Effector memory CD8-positive, alpha-beta T cell (primary cell): ENCODE measurements at regions not wholly inside any gene's neighbourhood (a gene's known extent, or its start where the extent isn't known, plus 50 kb on each side); places are given as distances from the start of the nearest gene placed in this dataset.

Experiments used
- ATAC-seq: fragments of 150-1000 bp; cut with Tn5 transposase; replicated peaks from 2 replicates; pipeline ENCODE4 v1.10.0; 2021; ENCODE audit warnings: mild to moderate bottlenecking, moderate library complexity
- DNase-seq, 3 experiments: peaks; one replicate each; pipeline ENCODE4 v3.0.0; 2021
- H3K27ac Mint-ChIP-seq, 2 donors: one replicate each; pipeline ENCODE4 v1.8.0; 2022; ENCODE audit warnings: mild to moderate bottlenecking in 2 of 2, mixed read lengths in 2 of 2, moderate library complexity in 2 of 2
- H3K27me3 Mint-ChIP-seq, 2 donors: one replicate each; pipeline ENCODE4 v1.8.0; 2022; ENCODE audit warnings: mixed read lengths in 2 of 2
- H3K36me3 Mint-ChIP-seq: one replicate; pipeline ENCODE4 v1.8.0; 2022; ENCODE audit warnings: mild to moderate bottlenecking, moderate library complexity, mixed read lengths; ENCODE audit not compliant: insufficient read depth
- H3K4me1 Mint-ChIP-seq, 2 donors: one replicate each; pipeline ENCODE4 v1.8.0; 2022; ENCODE audit warnings: low read depth in 2 of 2, mixed read lengths in 2 of 2
- H3K4me3 Mint-ChIP-seq, 2 donors: one replicate each; pipeline ENCODE4 v1.8.0; 2022; ENCODE audit warnings: mild to moderate bottlenecking in 2 of 2, mixed read lengths in 2 of 2, moderate library complexity in 2 of 2
- H3K9me3 Mint-ChIP-seq, 2 donors: one replicate each; pipeline ENCODE4 v1.8.0; 2022; ENCODE audit warnings: mixed read lengths in 2 of 2

DNA sequence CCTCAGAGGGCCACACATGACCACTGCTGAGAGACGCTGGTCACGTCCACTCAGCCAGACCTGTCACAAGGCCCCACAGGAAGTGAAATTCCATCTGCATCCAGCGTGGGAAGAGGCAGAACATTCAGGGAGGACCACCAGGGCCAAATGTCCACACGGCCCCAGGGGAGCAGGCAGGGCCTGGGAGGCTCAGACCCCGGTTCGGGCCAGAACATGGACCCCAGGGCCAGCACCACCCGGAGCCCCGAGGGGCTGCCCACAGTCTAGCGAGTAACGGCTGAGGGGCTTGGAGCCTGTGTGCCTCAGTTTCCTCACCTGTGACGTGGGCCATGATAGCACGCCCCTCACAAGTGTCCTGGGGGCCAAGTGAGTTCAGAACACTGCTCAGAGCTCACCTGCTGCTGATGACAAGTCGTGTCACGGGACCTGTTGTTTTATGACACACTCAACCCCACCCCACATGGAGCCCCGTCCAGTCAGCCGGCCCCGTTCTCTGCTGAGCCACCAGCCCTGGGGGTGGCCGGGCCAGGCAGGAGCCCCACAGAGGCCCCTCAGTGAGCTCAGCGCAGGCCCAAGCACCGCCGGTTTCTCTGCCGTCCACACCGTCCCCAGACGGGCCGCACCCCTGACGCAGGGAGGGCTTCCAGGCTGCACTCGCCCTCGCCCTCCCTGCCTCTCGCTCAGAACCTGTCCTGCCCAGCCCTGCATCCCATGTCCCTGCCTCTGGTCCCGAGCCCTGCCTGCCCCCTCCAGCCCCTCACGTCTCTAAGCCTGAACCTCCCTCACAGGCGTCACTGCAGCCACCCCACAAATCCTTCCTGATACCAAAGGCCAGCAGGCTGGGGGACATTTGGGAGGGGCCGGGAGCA lies 79.5 kb upstream of the GALNT9 start:
- Mint-ChIP-seq H3K27me3 (peaks cover 0 to 15% of the 10 kb centered on the region in 2 donors), H3K4me1 (no peaks in the 10 kb centered on the region), H3K36me3 (no peaks in the 10 kb centered on the region), H3K9me3 (no peaks in the 10 kb centered on the region), H3K27ac (no peak overlapping the region), H3K4me3 (no peak overlapping the region)
- no peak for DNase-seq
- no peak for ATAC-seq

DNA sequence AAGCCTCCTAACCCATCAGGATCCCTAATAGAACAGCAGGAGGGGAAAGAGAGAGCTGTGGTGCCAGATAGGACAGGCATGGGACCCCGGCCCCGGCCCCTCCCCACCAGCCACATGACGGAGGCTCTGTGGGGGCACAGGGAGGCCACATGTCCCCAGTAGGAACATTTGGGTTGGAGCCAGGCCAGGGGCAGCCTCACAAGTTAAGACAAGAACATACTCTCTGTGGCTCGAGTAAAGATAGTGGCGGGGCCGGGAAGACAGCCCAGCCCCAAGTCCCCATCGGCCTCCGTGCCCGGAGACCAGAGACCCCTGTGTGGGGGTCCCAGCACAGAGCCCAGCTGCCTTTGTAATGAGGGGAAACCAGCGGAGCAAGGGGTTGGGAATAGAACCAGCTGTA lies 78.6 kb upstream of the GALNT9 start:
- no peak for DNase-seq
- H3K9me3 Mint-ChIP-seq = no peaks in the 10 kb centered on the region
- no peak for ATAC-seq
- H3K27ac Mint-ChIP-seq = no peak overlapping the region
- peaks cover 7 to 23% of the 10 kb centered on the region in 2 donors for H3K27me3 Mint-ChIP-seq
- H3K4me1 Mint-ChIP-seq = no peaks in the 10 kb centered on the region
- no peak overlapping the region for H3K4me3 Mint-ChIP-seq
- no peaks in the 10 kb centered on the region for H3K36me3 Mint-ChIP-seq

DNA sequence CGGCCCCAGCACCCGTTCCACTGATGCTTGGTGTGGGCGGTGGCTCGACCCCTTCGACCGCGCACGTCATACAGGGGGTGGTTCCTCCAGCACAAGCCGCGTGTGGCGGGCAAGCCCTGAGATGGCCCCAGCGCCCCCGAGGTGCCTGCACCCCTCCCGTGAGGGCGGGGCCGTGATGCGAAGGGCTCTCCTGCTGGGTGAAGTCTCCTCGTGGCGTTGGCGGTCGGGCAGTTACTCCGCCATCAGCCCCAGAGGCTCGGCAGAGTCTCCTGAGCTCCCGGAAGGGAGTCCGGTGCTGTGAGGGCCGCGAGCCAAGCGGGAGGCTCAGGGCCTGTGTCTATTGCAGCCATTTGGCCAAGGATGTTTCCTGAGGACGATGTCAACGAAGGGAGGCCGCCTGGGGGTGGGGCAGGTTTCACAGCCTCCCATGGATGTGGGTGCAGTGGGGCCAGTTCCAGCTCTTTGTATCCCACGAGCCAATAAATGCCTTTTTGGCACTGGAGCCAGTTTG lies 78.1 kb upstream of the GALNT9 start:
- no peak overlapping the region for H3K4me3 Mint-ChIP-seq
- ATAC-seq = no peak
- H3K9me3 Mint-ChIP-seq = no peaks in the 10 kb centered on the region

DNA sequence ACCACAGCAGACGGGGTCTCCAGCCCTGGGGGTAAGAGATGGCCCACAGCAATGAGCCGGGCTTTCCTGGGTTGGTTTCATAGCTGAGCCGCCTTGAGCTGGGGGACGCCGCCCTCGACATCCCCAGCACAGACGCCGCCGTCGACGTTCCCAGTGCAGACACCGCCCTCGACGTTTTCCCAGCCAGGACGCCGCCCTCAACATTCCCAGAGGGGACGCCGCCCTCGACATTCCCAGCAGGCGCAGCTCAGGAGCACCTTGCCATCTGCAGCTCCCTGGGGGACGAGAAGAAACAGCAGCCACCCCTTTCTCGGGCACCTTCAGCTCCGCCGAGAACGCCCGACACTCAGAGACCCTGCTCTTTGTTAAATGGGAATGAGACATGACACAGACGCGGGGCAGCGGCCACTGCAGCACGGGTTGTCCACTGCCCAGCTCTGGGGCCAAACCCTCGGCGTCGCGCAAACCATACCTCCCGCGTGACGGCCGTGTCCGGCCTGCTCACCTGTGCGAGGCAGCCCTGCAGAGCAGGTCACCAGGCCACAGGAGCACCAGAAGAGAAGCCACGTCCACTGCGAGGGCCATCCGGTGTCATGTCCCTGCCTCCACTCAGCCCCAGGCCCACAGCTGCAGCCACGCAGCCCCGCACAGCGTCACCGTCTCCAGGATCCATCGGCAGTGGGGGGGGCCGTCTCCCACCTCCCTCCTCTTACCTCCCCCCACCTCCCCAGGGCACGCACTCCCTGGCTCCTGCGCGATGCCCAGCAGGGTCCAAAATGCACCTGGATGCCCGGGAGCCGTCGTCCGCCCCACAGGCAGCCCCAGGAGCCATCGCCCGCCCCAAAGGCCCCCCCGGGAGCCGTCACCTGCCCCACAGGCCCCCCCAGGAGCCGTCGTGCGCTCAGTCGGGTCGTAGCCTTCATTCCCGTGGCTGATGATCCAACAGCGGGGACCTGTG lies 77.4 kb upstream of the GALNT9 start:
- Mint-ChIP-seq H3K27me3 (peaks cover 15 to 35% of the 10 kb centered on the region in 2 donors), H3K9me3 (no peaks in the 10 kb centered on the region), H3K36me3 (no peaks in the 10 kb centered on the region), H3K4me1 (no peaks in the 10 kb centered on the region), H3K27ac (no peak overlapping the region), H3K4me3 (no peak overlapping the region)
- ATAC-seq (no peak), DNase-seq (no peak)

More for the DNA sequence above, 78.1 kb upstream of the GALNT9 start:
- Mint-ChIP-seq H3K4me1 (no peaks in the 10 kb centered on the region), H3K36me3 (no peaks in the 10 kb centered on the region), H3K27me3 (peaks cover 11 to 28% of the 10 kb centered on the region in 2 donors), H3K27ac (no peak overlapping the region)
- DNase-seq = no peak

DNA sequence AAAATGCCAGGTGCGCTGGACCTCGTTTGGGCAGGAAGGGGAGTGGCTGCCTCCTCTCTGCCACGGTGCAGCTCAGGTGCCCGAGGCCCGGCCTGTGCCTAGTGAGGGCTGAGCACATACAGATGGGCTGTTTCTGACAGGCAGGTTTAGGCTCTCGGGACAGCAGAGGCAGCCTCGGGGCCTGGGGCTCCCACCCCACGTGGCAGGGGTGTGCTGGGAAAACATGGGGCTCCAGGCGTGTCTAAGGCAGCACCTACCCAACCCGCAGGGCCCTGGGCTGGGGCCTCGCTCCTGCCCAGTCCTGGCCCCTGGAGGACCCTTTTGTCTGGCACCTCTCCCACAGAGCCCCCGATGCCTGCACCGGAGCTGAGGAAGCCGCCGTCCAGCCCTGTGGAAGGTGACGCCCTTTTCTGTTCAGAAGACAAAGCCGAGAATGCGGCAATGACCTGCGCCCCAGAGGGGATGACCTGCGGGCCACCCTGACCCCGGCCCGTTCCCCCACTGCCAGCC lies 76.4 kb upstream of the GALNT9 start:
- ATAC-seq = no peak
- Mint-ChIP-seq H3K9me3 (no peaks in the 10 kb centered on the region), H3K36me3 (no peaks in the 10 kb centered on the region), H3K27ac (no peak overlapping the region), H3K4me1 (no peaks in the 10 kb centered on the region), H3K4me3 (no peak overlapping the region), H3K27me3 (peaks cover 22 to 45% of the 10 kb centered on the region in 2 donors)
- DNase-seq = no peak

DNA sequence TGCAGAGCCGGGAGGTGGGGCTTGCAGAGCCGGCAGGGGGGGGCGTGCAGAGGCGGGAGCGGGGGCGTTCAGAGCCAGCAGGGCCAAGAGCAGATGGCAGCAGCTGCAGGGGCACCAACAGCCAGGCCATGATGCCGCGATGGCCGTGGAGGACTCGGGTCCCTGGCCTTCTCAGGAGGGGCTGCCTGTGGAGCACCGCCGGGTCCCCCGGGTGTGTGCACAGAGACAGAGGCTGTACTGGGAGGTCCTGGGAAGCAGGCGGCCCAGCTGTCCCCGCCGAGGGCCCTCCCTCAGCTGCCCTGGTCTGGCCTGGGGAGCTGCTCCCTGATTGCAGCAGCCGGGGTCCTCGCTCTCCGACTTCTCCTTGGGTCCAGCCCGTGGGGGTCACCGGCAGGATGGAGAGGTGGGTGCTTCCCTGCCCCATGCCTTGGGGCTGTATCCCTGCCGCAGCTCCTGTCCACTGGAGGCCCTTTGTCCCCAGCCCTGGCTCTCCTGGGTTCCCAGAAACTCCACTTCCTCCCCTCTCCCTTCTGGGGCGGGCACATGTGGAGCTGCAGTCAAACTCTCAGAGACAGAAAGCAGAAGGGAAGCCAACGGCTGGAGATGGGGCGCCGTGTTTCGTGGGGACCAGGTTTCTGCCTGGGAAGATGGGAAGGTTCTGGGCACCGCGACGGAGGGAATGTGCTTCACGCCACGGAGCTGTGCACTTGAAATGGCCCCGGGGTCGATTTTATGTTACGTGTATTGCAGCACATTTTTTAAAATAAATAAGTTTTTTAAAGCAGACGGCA lies 75.8 kb upstream of the GALNT9 start:
- no peak for DNase-seq
- H3K36me3 Mint-ChIP-seq = no peaks in the 10 kb centered on the region
- H3K4me1 Mint-ChIP-seq = no peaks in the 10 kb centered on the region
- H3K27ac Mint-ChIP-seq = no peak overlapping the region
- H3K9me3 Mint-ChIP-seq = no peaks in the 10 kb centered on the region
- peaks cover 24 to 49% of the 10 kb centered on the region in 2 donors for H3K27me3 Mint-ChIP-seq
- ATAC-seq = no peak
- H3K4me3 Mint-ChIP-seq = no peak overlapping the region

DNA sequence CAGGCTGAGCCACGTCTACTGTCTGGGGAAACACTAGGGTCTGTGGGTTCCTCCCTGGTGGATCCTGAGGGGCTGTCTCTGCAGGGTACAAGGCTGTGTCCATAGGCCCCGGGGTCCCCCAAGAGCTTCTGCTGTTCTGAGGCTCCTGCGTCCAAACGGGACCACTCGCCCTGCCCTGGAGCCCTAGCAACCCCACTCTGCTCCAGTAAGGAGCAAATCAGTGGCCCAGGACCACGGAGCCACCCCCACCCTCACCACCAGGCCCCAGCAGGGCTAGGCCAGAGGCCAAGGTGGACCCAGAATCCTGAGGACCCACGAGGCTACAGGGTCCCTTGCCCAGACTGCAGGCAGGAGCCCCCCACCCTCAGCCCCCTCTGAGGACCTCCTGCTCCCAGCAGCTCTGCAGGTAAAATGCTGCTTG lies 75.1 kb upstream of the GALNT9 start:
- Mint-ChIP-seq H3K36me3 (no peaks in the 10 kb centered on the region), H3K27ac (no peak overlapping the region), H3K4me3 (no peak overlapping the region), H3K27me3 (peaks cover 24 to 56% of the 10 kb centered on the region in 2 donors), H3K9me3 (no peaks in the 10 kb centered on the region), H3K4me1 (no peaks in the 10 kb centered on the region)
- ATAC-seq = no peak
- DNase-seq = no peak

DNA sequence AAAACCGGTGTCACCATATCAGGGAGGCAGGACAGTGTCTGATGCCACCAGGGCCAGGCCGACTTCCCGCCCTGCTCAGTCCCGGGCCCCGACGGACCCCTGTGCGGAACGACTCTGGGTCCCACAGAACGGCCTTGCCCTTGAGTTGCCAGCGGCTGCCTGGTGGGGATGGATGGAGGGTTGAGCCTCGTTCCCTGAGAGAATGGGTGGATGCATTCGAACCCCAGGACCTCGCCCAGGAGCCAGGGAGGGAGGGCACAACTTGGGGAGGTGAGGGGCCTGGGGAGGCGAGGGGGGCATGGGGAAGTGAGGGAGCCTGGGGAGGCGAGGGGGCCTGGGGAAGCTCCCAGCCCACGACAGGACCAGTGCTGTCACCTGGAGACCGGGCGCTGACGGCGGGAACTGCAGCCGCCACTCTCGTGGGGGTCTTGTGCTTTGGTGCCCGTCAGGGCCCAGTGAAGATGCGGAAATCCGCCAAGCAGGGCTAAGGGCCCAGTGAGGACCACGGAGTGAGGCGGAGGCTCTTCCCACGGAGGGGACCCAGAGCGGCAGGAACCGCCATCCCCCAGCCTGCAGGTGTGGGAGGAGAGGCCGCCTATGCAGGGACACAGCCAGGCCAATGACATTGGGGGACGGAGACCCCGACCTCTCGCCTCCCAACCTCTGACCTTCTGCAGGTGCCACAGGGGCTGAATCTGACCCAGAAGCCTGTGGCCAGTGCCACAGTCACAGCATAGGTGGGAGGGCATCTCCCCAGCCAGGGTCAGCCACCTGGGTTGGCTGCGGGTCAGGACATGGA lies 74.4 kb upstream of the GALNT9 start:
- no peaks in the 10 kb centered on the region for H3K9me3 Mint-ChIP-seq
- ATAC-seq (no peak), DNase-seq (no peak)
- no peak overlapping the region for H3K27ac Mint-ChIP-seq
- no peaks in the 10 kb centered on the region for H3K4me1 Mint-ChIP-seq
- no peaks in the 10 kb centered on the region for H3K36me3 Mint-ChIP-seq
- H3K27me3 Mint-ChIP-seq = peaks cover 24 to 62% of the 10 kb centered on the region in 2 donors
- H3K4me3 Mint-ChIP-seq = no peak overlapping the region

DNA sequence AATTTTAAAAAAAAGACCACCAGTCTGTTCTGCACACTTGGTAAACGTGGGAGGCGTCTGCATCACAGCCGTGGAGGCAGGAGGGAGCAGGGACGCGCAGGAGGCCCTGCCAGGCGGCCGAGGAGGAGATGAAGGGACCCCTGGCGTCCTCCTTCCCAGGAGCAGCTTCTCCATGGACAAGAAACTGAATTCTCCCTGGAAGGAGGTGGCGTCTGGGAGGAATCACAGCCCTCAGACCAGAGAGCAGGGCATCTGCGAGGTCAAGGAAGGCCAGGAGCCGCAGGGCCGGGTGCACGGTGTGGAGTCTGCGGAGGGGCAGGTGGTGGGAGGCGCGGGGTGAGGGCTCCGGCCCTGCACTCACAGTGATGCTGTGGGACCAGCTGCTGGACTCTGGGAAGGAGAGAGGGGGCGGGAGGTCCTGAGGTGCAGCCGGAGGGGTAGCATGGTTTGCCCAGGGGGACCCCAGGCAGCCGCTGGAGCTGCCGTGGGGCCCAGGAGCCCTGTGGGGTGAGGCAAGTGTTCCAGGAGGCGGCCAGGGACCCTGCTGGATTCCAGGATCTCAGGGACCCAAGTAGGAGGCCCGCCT lies 73.5 kb upstream of the GALNT9 start:
- no peak overlapping the region for H3K27ac Mint-ChIP-seq
- no peak for DNase-seq
- H3K27me3 Mint-ChIP-seq = peaks cover 24 to 71% of the 10 kb centered on the region in 2 donors
- H3K36me3 Mint-ChIP-seq = no peaks in the 10 kb centered on the region
- H3K9me3 Mint-ChIP-seq = no peaks in the 10 kb centered on the region
- ATAC-seq = no peak
- no peaks in the 10 kb centered on the region for H3K4me1 Mint-ChIP-seq
- H3K4me3 Mint-ChIP-seq = no peak overlapping the region

DNA sequence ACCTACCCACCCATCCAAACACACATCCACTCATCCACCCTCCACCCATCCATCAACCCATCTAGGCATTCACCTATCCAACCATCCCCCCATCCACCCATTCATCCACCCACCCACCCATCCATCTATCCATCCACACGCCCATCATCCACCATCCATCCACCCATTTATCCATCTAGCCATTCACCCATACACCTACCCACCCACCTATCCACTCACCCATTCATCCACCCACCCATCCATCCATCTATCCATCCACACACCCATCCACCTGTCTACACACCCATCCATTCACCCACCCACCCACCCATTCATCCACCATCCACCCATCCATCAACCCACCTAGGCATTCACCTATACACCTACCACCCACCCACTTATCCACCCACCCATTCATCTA lies 72.6 kb upstream of the GALNT9 start:
- Mint-ChIP-seq H3K9me3 (no peaks in the 10 kb centered on the region), H3K27me3 (peaks cover 24 to 77% of the 10 kb centered on the region in 2 donors), H3K27ac (no peak overlapping the region), H3K4me1 (no peaks in the 10 kb centered on the region), H3K4me3 (no peak overlapping the region), H3K36me3 (no peaks in the 10 kb centered on the region)
- DNase-seq = no peak
- no peak for ATAC-seq

DNA sequence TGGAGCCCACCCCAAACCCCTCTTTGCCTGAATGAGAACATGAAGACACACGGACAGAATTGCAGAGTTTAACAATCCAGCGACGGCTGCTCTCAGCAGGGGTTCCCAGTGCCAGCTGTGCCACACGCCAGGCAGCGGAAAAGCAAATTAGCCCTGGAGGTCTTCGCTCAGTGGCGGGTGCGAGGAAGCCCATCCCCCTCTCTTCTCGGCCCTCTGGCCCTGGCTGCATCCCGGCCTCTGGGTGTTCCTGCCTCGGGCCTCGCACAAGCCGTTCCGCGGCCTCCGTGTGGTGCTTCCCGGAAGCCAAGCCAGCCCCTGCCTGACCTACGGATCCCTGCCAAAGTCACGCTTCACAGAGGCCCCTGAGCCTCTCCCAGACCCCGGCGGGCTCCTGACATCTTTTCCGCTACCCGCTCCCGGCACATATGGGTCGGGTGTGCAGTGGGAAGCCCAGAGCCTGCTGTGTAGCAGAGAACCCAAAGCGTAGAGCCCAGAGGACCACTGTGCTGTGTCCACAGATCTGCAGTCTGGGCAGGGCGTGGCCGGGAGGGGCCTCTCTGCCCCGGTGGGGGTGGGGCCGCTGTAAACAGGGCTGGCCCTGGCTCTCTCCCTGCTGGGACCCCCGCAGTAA lies 70.7 kb upstream of the GALNT9 start:
- no peaks in the 10 kb centered on the region for H3K36me3 Mint-ChIP-seq
- DNase-seq (no peak), ATAC-seq (no peak)
- H3K4me3 Mint-ChIP-seq = no peak overlapping the region
- no peaks in the 10 kb centered on the region for H3K4me1 Mint-ChIP-seq
- H3K27me3 Mint-ChIP-seq = peaks cover 24 to 67% of the 10 kb centered on the region in 2 donors
- H3K9me3 Mint-ChIP-seq = no peaks in the 10 kb centered on the region
- no peak overlapping the region for H3K27ac Mint-ChIP-seq
